ENCODE measurements at regions not wholly inside any gene's neighbourhood (a gene's known extent, or its start where the extent isn't known, plus 50 kb on each side); places are given as distances from the start of the nearest gene placed in this dataset.

DNA sequence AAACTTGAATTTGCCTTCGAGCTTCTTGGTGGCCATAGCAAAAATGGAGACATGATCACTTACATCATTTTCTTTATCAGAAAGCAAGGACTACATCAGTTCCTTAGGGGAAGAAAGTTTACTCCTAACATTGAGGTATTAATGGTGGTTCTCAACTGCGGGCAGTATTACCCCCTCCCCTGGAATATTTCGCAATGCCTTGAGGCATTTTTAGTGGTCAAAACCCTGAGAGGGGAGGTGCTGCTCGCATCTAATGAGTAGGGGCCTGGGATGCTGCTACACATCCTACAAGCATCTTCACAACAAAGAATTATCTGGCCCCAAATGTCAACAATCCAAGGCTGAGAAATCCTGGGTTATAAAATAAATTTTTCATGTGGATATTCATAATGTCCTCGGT, 222.2 kb upstream of the TSHZ2 start:
- TF ChIP-seq, protein P1, sequence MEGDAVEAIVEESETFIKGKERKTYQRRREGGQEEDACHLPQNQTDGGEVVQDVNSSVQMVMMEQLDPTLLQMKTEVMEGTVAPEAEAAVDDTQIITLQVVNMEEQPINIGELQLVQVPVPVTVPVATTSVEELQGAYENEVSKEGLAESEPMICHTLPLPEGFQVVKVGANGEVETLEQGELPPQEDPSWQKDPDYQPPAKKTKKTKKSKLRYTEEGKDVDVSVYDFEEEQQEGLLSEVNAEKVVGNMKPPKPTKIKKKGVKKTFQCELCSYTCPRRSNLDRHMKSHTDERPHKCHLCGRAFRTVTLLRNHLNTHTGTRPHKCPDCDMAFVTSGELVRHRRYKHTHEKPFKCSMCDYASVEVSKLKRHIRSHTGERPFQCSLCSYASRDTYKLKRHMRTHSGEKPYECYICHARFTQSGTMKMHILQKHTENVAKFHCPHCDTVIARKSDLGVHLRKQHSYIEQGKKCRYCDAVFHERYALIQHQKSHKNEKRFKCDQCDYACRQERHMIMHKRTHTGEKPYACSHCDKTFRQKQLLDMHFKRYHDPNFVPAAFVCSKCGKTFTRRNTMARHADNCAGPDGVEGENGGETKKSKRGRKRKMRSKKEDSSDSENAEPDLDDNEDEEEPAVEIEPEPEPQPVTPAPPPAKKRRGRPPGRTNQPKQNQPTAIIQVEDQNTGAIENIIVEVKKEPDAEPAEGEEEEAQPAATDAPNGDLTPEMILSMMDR (IDR thresholded peaks at IDR 0.05), result no peak
- no peak for TF ChIP-seq POLR2A (IDR thresholded peaks at IDR 0.05)
